Endodermal cell (in vitro differentiated cells): ENCODE measurements at regions not wholly inside any gene's neighbourhood (a gene's known extent, or its start where the extent isn't known, plus 50 kb on each side); places are given as distances from the start of the nearest gene placed in this dataset.
A peak's percentile ranks its signal among the peaks of the same experiment; 100 is the strongest.

Experiments used
- DNase-seq: peaks from one replicate; pipeline ENCODE4 v3.0.0-alpha.2; 2017
- H3K27ac ChIP-seq: 2 replicates; pipeline ENCODE4 v1.5.1; 2013; ENCODE audit warnings: mild to moderate bottlenecking, low read depth, low read length, moderate library complexity
- H3K27me3 ChIP-seq: 2 replicates; pipeline ENCODE4 v1.6.1; 2013; ENCODE audit warnings: mild to moderate bottlenecking, low read length, moderate library complexity; ENCODE audit not compliant: insufficient read depth, control insufficient read depth, poor library complexity, severe bottlenecking
- H3K36me3 ChIP-seq: 2 replicates; pipeline ENCODE4 v1.7.0; 2013; ENCODE audit warnings: mild to moderate bottlenecking, low read length, moderate library complexity; ENCODE audit not compliant: control insufficient read depth, insufficient read depth
- H3K4me1 ChIP-seq: one replicate; pipeline ENCODE4 v1.7.0; 2013; ENCODE audit warnings: low read length; ENCODE audit not compliant: control insufficient read depth, insufficient read depth
- H3K4me3 ChIP-seq: 2 replicates; pipeline ENCODE4 v1.5.1; 2013; ENCODE audit warnings: mild to moderate bottlenecking, low read length, moderate library complexity
- H3K9ac ChIP-seq: 2 replicates; pipeline ENCODE4 v1.6.1; 2013; ENCODE audit warnings: mild to moderate bottlenecking, low read length, moderate library complexity; ENCODE audit not compliant: poor library complexity, severe bottlenecking; ENCODE audit errors: extremely low read depth
- H3K9me3 ChIP-seq: 2 replicates; pipeline ENCODE4 v1.6.1; 2013; ENCODE audit warnings: mild to moderate bottlenecking, low read length, moderate library complexity; ENCODE audit not compliant: control insufficient read depth
- H3K27ac Mint-ChIP-seq: 2 replicates; pipeline ENCODE4 v1.8.0; 2020; ENCODE audit warnings: mixed read lengths
- H3K27me3 Mint-ChIP-seq: 2 replicates; pipeline ENCODE4 v1.8.0; 2021; ENCODE audit warnings: mild to moderate bottlenecking, mixed read lengths; ENCODE audit not compliant: insufficient read depth
- H3K36me3 Mint-ChIP-seq: 2 replicates; pipeline ENCODE4 v1.8.0; 2020; ENCODE audit warnings: low read depth, mixed read lengths
- H3K4me1 Mint-ChIP-seq: 2 replicates; pipeline ENCODE4 v1.8.0; 2020; ENCODE audit warnings: mixed read lengths
- H3K4me3 Mint-ChIP-seq: 2 replicates; pipeline ENCODE4 v1.8.0; 2020; ENCODE audit warnings: mild to moderate bottlenecking, moderate library complexity, mixed read lengths
- H3K9me3 Mint-ChIP-seq: 2 replicates; pipeline ENCODE4 v1.8.0; 2020; ENCODE audit warnings: mild to moderate bottlenecking, mixed read lengths
- WGBS, 2 experiments: methylation state at CpG; one replicate each; pipeline versions ENCODE4 v1.1.5 to v1.1.7; 2013; ENCODE audit warnings: missing lambda C conversion rate in 2 of 2, mixed read lengths in 1 of 2; ENCODE audit not compliant: insufficient coverage in 1 of 2, insufficient read length in 1 of 2; 5-methylcytosine and 5-hydroxymethylcytosine counted together
- TF ChIP-seq, protein P1 (sequence below): fragments of 200-600 bp; sonication (generic); conservative IDR thresholded peaks from 2 replicates; pipeline ENCODE4 v1.5.0; 2021; ENCODE audit warnings: antibody characterized with exemption, mild to moderate bottlenecking

DNA sequence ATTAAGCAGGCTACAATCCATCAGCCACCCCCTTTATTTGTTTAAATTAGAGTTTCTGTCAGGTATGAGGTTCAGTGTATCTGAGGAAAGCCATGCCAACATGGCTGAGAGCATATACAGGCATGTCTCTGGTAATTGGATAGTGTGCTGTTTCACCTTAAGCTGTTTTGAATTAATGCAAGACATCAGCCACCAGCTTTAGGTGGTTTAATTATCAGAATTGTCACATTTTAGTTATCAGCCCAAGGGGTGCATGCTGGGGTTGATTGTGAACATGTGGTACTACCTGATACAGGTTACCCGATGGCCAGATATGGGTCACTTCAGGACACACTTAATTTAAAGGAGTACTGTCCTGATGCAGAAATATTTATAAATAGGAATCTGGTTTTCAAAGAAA, 353.2 kb upstream of the TENM3 start:
- Histone ChIP-seq H3K4me1 (no peaks in the 10 kb centered on the region), H3K27me3 (no peaks in the 10 kb centered on the region), H3K4me3 (no peak overlapping the region), H3K9ac (no peak overlapping the region), H3K9me3 (peaks cover 4% of the 10 kb centered on the region), H3K36me3 (no peaks in the 10 kb centered on the region), H3K27ac (no peak overlapping the region)
- Mint-ChIP-seq H3K27ac (no peak overlapping the region), H3K4me3 (no peak overlapping the region), H3K4me1 (no peaks in the 10 kb centered on the region), H3K36me3 (no peaks in the 10 kb centered on the region), H3K9me3 (no peaks in the 10 kb centered on the region), H3K27me3 (no peaks in the 10 kb centered on the region)
- TF ChIP-seq, protein P1, sequence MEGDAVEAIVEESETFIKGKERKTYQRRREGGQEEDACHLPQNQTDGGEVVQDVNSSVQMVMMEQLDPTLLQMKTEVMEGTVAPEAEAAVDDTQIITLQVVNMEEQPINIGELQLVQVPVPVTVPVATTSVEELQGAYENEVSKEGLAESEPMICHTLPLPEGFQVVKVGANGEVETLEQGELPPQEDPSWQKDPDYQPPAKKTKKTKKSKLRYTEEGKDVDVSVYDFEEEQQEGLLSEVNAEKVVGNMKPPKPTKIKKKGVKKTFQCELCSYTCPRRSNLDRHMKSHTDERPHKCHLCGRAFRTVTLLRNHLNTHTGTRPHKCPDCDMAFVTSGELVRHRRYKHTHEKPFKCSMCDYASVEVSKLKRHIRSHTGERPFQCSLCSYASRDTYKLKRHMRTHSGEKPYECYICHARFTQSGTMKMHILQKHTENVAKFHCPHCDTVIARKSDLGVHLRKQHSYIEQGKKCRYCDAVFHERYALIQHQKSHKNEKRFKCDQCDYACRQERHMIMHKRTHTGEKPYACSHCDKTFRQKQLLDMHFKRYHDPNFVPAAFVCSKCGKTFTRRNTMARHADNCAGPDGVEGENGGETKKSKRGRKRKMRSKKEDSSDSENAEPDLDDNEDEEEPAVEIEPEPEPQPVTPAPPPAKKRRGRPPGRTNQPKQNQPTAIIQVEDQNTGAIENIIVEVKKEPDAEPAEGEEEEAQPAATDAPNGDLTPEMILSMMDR = no peak
- DNase-seq = no peak
- 92% methylated on average over 1 of the region's 1 CpG; no CpG with 5 or more reads in 1 of the 2 experiments for WGBS, 2 experiments

DNA sequence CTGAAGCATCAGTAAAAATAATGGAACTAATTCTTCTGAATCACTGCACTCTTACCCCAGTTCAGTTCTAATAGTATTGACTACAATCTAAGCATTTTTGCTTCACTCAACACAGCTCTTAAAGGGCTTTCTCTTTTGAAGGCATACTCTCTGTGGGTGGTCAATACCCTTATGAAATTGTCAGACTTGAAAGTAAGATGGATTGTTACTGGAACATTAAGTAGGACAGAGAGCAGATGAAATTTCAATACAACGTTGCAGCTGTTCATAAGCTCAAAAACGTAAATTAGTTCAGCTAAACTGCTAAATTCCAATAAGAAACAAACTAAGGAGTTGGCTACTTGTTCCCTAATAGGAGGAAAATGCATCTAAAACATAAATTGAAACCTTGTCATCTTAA, 352.3 kb upstream of the TENM3 start:
- H3K27me3 Mint-ChIP-seq = no peaks in the 10 kb centered on the region
- H3K9me3 Mint-ChIP-seq = no peaks in the 10 kb centered on the region
- Histone ChIP-seq H3K27me3 (no peaks in the 10 kb centered on the region), H3K27ac (peak overlapping the region; percentile 36), H3K9me3 (peaks cover 4% of the 10 kb centered on the region), H3K36me3 (no peaks in the 10 kb centered on the region), H3K9ac (no peak overlapping the region), H3K4me3 (no peak overlapping the region), H3K4me1 (no peaks in the 10 kb centered on the region)
- no peaks in the 10 kb centered on the region for H3K36me3 Mint-ChIP-seq
- no peak overlapping the region for H3K4me3 Mint-ChIP-seq
- TF ChIP-seq, protein P1 = no peak
- 90 to 94% methylated on average over 2 of the region's 2 CpGs for WGBS, 2 experiments
- no peak overlapping the region for H3K27ac Mint-ChIP-seq
- no peak for DNase-seq
- no peaks in the 10 kb centered on the region for H3K4me1 Mint-ChIP-seq

DNA sequence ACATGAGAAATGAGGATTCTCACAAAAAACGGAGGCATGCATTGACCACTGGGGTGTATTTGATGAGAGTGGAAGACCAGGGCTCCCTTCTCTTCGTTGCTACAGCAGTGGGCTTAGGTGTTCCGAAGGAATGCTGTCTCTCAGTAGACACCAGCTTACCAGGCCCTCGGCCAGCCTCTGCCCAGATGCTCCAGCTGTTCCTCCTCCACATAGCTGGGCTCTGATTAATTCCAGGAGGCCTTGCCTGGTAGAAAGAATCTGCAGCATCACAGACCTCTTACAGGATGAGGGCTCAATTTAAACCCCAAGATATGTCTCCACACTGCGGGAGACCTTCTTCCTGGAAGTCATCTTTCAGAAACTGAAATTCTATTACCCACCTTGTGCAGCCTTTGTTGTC, 346.6 kb upstream of the TENM3 start:
- H3K9ac ChIP-seq = no peak overlapping the region
- H3K4me1 Mint-ChIP-seq = no peaks in the 10 kb centered on the region
- no peaks in the 10 kb centered on the region for H3K4me1 ChIP-seq
- no peaks in the 10 kb centered on the region for H3K27me3 ChIP-seq
- no peaks in the 10 kb centered on the region for H3K36me3 ChIP-seq
- H3K27ac Mint-ChIP-seq = no peak overlapping the region
- peaks cover 3% of the 10 kb centered on the region for H3K9me3 ChIP-seq
- no peaks in the 10 kb centered on the region for H3K27me3 Mint-ChIP-seq
- WGBS, 2 experiments = 93 to 95% methylated on average over 3 to 5 of the region's 5 CpGs
- H3K36me3 Mint-ChIP-seq = no peaks in the 10 kb centered on the region
- no peak overlapping the region for H3K4me3 Mint-ChIP-seq
- TF ChIP-seq, protein P1 = no peak
- no peak for DNase-seq
- H3K9me3 Mint-ChIP-seq = no peaks in the 10 kb centered on the region
- no peak overlapping the region for H3K27ac ChIP-seq
- no peak overlapping the region for H3K4me3 ChIP-seq
